Fibroblast of lung (primary cell): ENCODE measurements at regions not wholly inside any gene's neighbourhood (a gene's known extent, or its start where the extent isn't known, plus 50 kb on each side); places are given as distances from the start of the nearest gene placed in this dataset.

Experiments
- CTCF ChIP-seq, 2 donors: IDR thresholded peaks in 1 of 2; conservative IDR thresholded peaks in 1 of 2; 1 replicate in 1 of 2; 2 replicates in 1 of 2; pipeline ENCODE4 v1.5.1; 2011 to 2012; ENCODE audit warnings: low read length in 2 of 2, control low read depth in 1 of 2, inconsistent platforms in 1 of 2, low read depth in 1 of 2, mild to moderate bottlenecking in 1 of 2
- EZH2 ChIP-seq: IDR thresholded peaks from 2 replicates; pipeline ENCODE4 v1.5.1; 2012; ENCODE audit warnings: low read length, control low read depth, mild to moderate bottlenecking; ENCODE audit errors: missing control alignments

GRCh38 chr21:27571706-27572105, 604.8 kb upstream of the ADAMTS5 start:
- TF ChIP-seq CTCF (conservative IDR thresholded peaks at IDR 0.05 in 1 of 2, IDR thresholded peaks at IDR 0.05 in 1 of 2; ENCODE audit: low read depth in 1 of 2, low read length in 2 of 2) (no peak), EZH2 (no peak)
